ENCODE measurements at regions not wholly inside any gene's neighbourhood (a gene's known extent, or its start where the extent isn't known, plus 50 kb on each side); places are given as distances from the start of the nearest gene placed in this dataset.

DNA sequence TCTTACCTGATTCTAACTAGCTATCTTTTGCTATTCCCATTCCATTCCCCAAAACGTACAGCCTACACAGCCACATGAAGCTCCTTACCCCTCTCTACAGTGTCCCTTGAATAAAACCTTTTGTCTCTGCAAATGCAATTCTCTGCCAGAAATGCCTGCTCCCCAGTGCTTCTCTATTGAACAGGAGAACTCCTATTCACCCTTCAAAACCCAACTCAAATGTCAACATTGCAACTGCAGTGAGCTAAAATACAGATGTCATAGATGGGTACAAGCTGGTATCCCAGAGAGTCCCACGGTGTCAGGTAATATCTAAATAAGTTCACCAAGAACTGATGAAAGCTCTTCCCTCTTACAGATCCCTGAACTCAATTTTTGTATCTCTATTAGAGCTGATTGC is 421.7 kb downstream of the INSC start:
- Histone ChIP-seq H2BK12ac (ENCODE audit: insufficient read length, low read depth, low read length) (no peak overlapping the region), H3T11ph (ENCODE audit: low read length) (no peak overlapping the region), H3K27ac (ENCODE audit: insufficient read length, low read depth, low read length) (no peak overlapping the region), H3K4me2 (ENCODE audit: insufficient read depth, insufficient read length, low read length) (no peak overlapping the region), H2AFZ (ENCODE audit: low read length) (no peak overlapping the region), H2BK5ac (ENCODE audit: insufficient read length, low read length) (no peak overlapping the region), H2BK120ac (ENCODE audit: low read depth, low read length, poor library complexity, severe bottlenecking) (no peak overlapping the region), H4K8ac (replicated peaks; ENCODE audit: insufficient read length, low read depth, low read length) (no peak overlapping the region), H3K18ac (ENCODE audit: insufficient read length, low read depth, low read length) (no peak overlapping the region), H3K23me2 (ENCODE audit: insufficient read length, low read depth, low read length, poor library complexity, severe bottlenecking) (no peaks in the 10 kb centered on the region), H4K91ac (ENCODE audit: insufficient read length, low read depth, low read length) (no peak overlapping the region), H3K79me1 (ENCODE audit: insufficient read depth, low read depth, low read length, poor library complexity, severe bottlenecking) (no peaks in the 10 kb centered on the region), H4K5ac (ENCODE audit: insufficient read length, low read depth, low read length) (no peak overlapping the region), H3K79me2 (ENCODE audit: insufficient read depth, low read length) (no peaks in the 10 kb centered on the region), H2AK5ac (ENCODE audit: insufficient read length, low read length) (no peak overlapping the region), H4K20me1 (ENCODE audit: control insufficient read depth, insufficient read depth, insufficient read length) (no peaks in the 10 kb centered on the region), H3K27me3 (ENCODE audit: insufficient read depth, low read length) (no peaks in the 10 kb centered on the region), H3K14ac (ENCODE audit: insufficient read depth, low read length) (no peak overlapping the region), H2BK20ac (ENCODE audit: low read depth, low read length, poor library complexity, severe bottlenecking) (no peak overlapping the region), H3K9ac (ENCODE audit: extremely low read depth, insufficient read length, low read length) (no peak overlapping the region), H3K9me3 (ENCODE audit: control insufficient read depth, low read depth, low read length) (no peaks in the 10 kb centered on the region), H3K23ac (ENCODE audit: insufficient read length, low read depth, low read length) (no peak overlapping the region), H3K56ac (ENCODE audit: insufficient read length, low read depth, low read length) (no peak overlapping the region), H3K4me1 (ENCODE audit: insufficient read depth, low read length) (no peaks in the 10 kb centered on the region; the same call in 1 of the 2 replicates), H3K4ac (ENCODE audit: low read depth, low read length) (no peak overlapping the region), H2BK15ac (ENCODE audit: low read depth, low read length) (no peak overlapping the region)
- no peak overlapping the region for H3K4me3 Mint-ChIP-seq
- H3K36me3 Mint-ChIP-seq (ENCODE audit: insufficient read depth in 1 of 3, low read depth in 3 of 3), result no peaks in the 10 kb centered on the region
- peaks cover 5 to 6% of the 10 kb centered on the region in 2 experiments; a peak in 4 of 5 replicates for H3K9me3 Mint-ChIP-seq
- TF ChIP-seq, protein P1, sequence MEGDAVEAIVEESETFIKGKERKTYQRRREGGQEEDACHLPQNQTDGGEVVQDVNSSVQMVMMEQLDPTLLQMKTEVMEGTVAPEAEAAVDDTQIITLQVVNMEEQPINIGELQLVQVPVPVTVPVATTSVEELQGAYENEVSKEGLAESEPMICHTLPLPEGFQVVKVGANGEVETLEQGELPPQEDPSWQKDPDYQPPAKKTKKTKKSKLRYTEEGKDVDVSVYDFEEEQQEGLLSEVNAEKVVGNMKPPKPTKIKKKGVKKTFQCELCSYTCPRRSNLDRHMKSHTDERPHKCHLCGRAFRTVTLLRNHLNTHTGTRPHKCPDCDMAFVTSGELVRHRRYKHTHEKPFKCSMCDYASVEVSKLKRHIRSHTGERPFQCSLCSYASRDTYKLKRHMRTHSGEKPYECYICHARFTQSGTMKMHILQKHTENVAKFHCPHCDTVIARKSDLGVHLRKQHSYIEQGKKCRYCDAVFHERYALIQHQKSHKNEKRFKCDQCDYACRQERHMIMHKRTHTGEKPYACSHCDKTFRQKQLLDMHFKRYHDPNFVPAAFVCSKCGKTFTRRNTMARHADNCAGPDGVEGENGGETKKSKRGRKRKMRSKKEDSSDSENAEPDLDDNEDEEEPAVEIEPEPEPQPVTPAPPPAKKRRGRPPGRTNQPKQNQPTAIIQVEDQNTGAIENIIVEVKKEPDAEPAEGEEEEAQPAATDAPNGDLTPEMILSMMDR (conservative IDR thresholded peaks at IDR 0.05), result no peak
- H3K4me1 Mint-ChIP-seq, result peaks cover 17 to 29% of the 10 kb centered on the region in 2 experiments
- WGBS (ENCODE audit: extremely low coverage, insufficient read length, low lambda C conversion rate), result no CpG with 5 or more reads among the region's 2 CpGs
- 0 out of 7 replicates have a peak overlapping the region, but pooled peaks of 1 of the 3 experiments have one; percentile 5 for H3K27ac Mint-ChIP-seq
- H3K27me3 Mint-ChIP-seq (ENCODE audit: low read depth), result no peaks in the 10 kb centered on the region
- DNase-seq, result no peak

All from H9 (cell line).